IMR-90 (cell line): ENCODE measurements at regions not wholly inside any gene's neighbourhood (a gene's known extent, or its start where the extent isn't known, plus 50 kb on each side); places are given as distances from the start of the nearest gene placed in this dataset.

ENCODE experiments used
- ATAC-seq: fragments of 200-7000 bp; cut with Tn5 transposase; 2 replicates; pipeline ENCODE4 v1.9.1; 2020; ENCODE audit warnings: low read depth, mild to moderate bottlenecking, moderate library complexity
- BruUV-seq: library from RNA; stranded (reverse); fragments of 400-500 nt; replicated peaks from 2 replicates; lab custom pipeline; 2021; lab: Mats Ljungman, UMichigan
- CTCF ChIA-PET: fragments of 300-600 bp; formaldehyde crosslinking; extraction: SDS; loops from one replicate; lab custom pipeline; 2021; ENCODE audit warnings: antibody characterized with exemption; lab: Yijun Ruan, JAX
- POLR2A ChIA-PET: fragments of 300-600 bp; sonication (Branson Sonifier 250); formaldehyde crosslinking; loops from one replicate; lab custom pipeline; 2022; ENCODE audit warnings: antibody characterized with exemption; ENCODE audit not compliant: unreplicated experiment; lab: Charles Lee
- DNase-seq: peaks from one replicate; pipeline ENCODE4 v3.0.0; 2013
- H2AFZ ChIP-seq: replicated peaks from 2 replicates; pipeline ENCODE3; 2013; ENCODE audit warnings: low read length, mild to moderate bottlenecking; ENCODE audit not compliant: poor library complexity
- H2AK5ac ChIP-seq: 2 replicates; pipeline ENCODE4 v1.6.1; 2013; ENCODE audit warnings: low read depth, low read length, inconsistent platforms
- H2AK9ac ChIP-seq: replicated peaks from 2 replicates; pipeline ENCODE3; 2013; ENCODE audit warnings: mild to moderate bottlenecking, low read depth, low read length, moderate library complexity; ENCODE audit not compliant: poor library complexity
- H2BK120ac ChIP-seq: 2 replicates; pipeline ENCODE4 v1.6.1; 2013; ENCODE audit warnings: low read depth, low read length, inconsistent platforms
- H2BK15ac ChIP-seq: 3 replicates; pipeline ENCODE4 v1.6.1; 2013; ENCODE audit warnings: low read depth, low read length, inconsistent platforms
- H2BK20ac ChIP-seq: 2 replicates; pipeline ENCODE4 v1.6.1; 2013; ENCODE audit warnings: low read depth, mild to moderate bottlenecking, inconsistent platforms, low read length, moderate library complexity
- H2BK5ac ChIP-seq: 2 replicates; pipeline ENCODE4 v1.6.1; 2013; ENCODE audit warnings: mild to moderate bottlenecking, low read depth, low read length, inconsistent platforms; ENCODE audit not compliant: poor library complexity, severe bottlenecking
- H3K14ac ChIP-seq: replicated peaks from 2 replicates; pipeline ENCODE4 v1.6.1; 2013; ENCODE audit warnings: low read depth, low read length, inconsistent platforms
- H3K18ac ChIP-seq: 2 replicates; pipeline ENCODE4 v1.6.1; 2013; ENCODE audit warnings: low read depth, low read length, control low read depth
- H3K23ac ChIP-seq: 2 replicates; pipeline ENCODE4 v1.6.1; 2013; ENCODE audit warnings: low read depth, low read length, inconsistent platforms
- H3K27ac ChIP-seq: 2 replicates; pipeline ENCODE4 v1.5.1; 2013; ENCODE audit warnings: mild to moderate bottlenecking, control low read depth, low read length; ENCODE audit not compliant: insufficient read depth
- H3K27me3 ChIP-seq: 2 replicates; pipeline ENCODE4 v1.6.1; 2013; ENCODE audit warnings: low read length; ENCODE audit not compliant: control insufficient read depth, insufficient read depth
- H3K36me3 ChIP-seq: 2 replicates; pipeline ENCODE4 v1.6.1; 2013; ENCODE audit warnings: low read length, mixed read lengths; ENCODE audit not compliant: control insufficient read depth, insufficient read depth
- H3K4ac ChIP-seq: 2 replicates; pipeline ENCODE4 v1.6.1; 2013; ENCODE audit warnings: low read depth, low read length, inconsistent platforms
- H3K4me1 ChIP-seq: 2 replicates; pipeline ENCODE4 v1.6.1; 2013; ENCODE audit warnings: low read length, mixed read lengths; ENCODE audit not compliant: control insufficient read depth, insufficient read depth
- H3K4me2 ChIP-seq: 2 replicates; pipeline ENCODE4 v1.6.1; 2013; ENCODE audit warnings: low read depth, mild to moderate bottlenecking, control low read depth, low read length, moderate library complexity
- H3K4me3 ChIP-seq: 2 replicates; pipeline ENCODE4 v1.5.1; 2013; ENCODE audit warnings: low read depth, mild to moderate bottlenecking, control low read depth, low read length, moderate library complexity; ENCODE audit not compliant: insufficient read depth
- H3K56ac ChIP-seq: 2 replicates; pipeline ENCODE4 v1.6.1; 2013; ENCODE audit warnings: low read length, inconsistent platforms; ENCODE audit not compliant: insufficient read depth; ENCODE audit errors: extremely low read depth
- H3K79me1 ChIP-seq, 2 experiments: 2 replicates each; pipeline ENCODE4 v1.6.1; 2013; ENCODE audit warnings: low read length in 2 of 2, inconsistent platforms in 1 of 2, low read depth in 1 of 2
- H3K9ac ChIP-seq: 2 replicates; pipeline ENCODE4 v1.6.1; 2013; ENCODE audit warnings: low read depth, low read length, control low read depth
- H3K9me1 ChIP-seq: 2 replicates; pipeline ENCODE4 v1.6.1; 2013; ENCODE audit warnings: low read length, inconsistent platforms; ENCODE audit not compliant: insufficient read depth
- H3K9me3 ChIP-seq: 2 replicates; pipeline ENCODE4 v1.6.1; 2013; ENCODE audit warnings: low read length; ENCODE audit not compliant: control insufficient read depth, insufficient read depth
- H4K20me1 ChIP-seq: 2 replicates; pipeline ENCODE4 v1.6.1; 2013; ENCODE audit warnings: low read length, inconsistent platforms; ENCODE audit not compliant: insufficient read depth
- H4K5ac ChIP-seq: 2 replicates; pipeline ENCODE4 v1.6.1; 2013; ENCODE audit warnings: mild to moderate bottlenecking, low read depth, low read length, control low read depth
- H4K8ac ChIP-seq, 2 experiments: 2 replicates each; pipeline ENCODE4 v1.6.1; 2013; ENCODE audit warnings: low read depth in 2 of 2, low read length in 2 of 2, control low read depth in 1 of 2, inconsistent platforms in 1 of 2
- H4K91ac ChIP-seq: 2 replicates; pipeline ENCODE4 v1.6.1; 2013; ENCODE audit warnings: low read depth, low read length, inconsistent platforms; ENCODE audit not compliant: insufficient read depth
- BHLHE40 ChIP-seq: fragments of 150-350 bp; IDR thresholded peaks from 2 replicates; pipeline ENCODE4 v1.6.1; 2016; ENCODE audit warnings: mild to moderate bottlenecking, low read depth, low read length
- dilution Hi-C: fragments of 300-500 bp; cut with HindIII; formaldehyde crosslinking; loops from one replicate; pipeline ENCODE4 v1.14.3; 2018; ENCODE audit warnings: low sequenced_read_pairs; ENCODE audit not compliant: unreplicated experiment
- in situ Hi-C: fragments of 300-500 bp; cut with MboI; formaldehyde crosslinking; loops from 3 replicates; pipeline ENCODE4 v1.14.3; 2019; ENCODE audit warnings: low sequenced_read_pairs, inconsistent platforms, mixed read lengths
- intact Hi-C: fragments of 100-400 bp; cut with micrococcal nuclease; formaldehyde crosslinking; loops from 2 replicates; pipeline ENCODE4 v1.10.0; 2022

DNA sequence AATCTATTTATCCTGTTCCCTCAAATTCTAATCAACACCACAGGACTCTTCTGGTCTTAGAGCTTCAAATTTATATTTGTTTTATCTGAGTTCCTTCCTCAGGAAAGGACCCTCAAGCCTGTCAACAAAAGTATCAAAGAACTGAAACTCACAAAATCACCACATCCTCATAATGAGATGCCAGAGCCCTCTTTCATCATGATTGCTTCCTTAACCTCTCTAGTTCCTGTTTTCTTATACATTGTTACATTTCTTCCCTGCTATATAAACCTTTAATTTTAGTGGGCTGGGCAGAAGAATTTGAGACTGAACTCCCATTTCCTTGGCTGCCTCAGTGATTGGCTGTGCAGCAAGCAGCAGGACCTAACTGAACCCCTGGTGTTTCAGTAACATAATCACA, 189.7 kb downstream of the ZNF248 start:
- BruUV-seq, result no TSS peak
- in situ Hi-C loops, result no loop called here
- CTCF ChIA-PET, result no interaction called here

More for the DNA sequence above, 189.7 kb downstream of the ZNF248 start:
- Histone ChIP-seq H2BK5ac (no peak overlapping the region), H2AK5ac (no peak overlapping the region), H4K91ac (no peak overlapping the region), H3K4me2 (no peak overlapping the region), H3K4me3 (no peak overlapping the region), H2BK20ac (no peak overlapping the region), H3K4me1 (no peaks in the 10 kb centered on the region), H3K9me1 (no peaks in the 10 kb centered on the region), H3K27me3 (no peaks in the 10 kb centered on the region), H2AFZ (no peak overlapping the region), H3K9ac (no peak overlapping the region), H4K8ac (no peak overlapping the region), H3K9me3 (peaks cover 6% of the 10 kb centered on the region; the same call in 1 of the 2 replicates), H3K36me3 (no peaks in the 10 kb centered on the region), H3K4ac (no peak overlapping the region), H3K79me1 (no peaks in the 10 kb centered on the region), H4K5ac (no peak overlapping the region), H2BK15ac (no peak overlapping the region), H4K20me1 (no peaks in the 10 kb centered on the region), H3K23ac (no peak overlapping the region), H3K18ac (no peak overlapping the region), H2BK120ac (no peak overlapping the region), H3K14ac (no peak overlapping the region), H3K56ac (no peak overlapping the region), H2AK9ac (no peak overlapping the region), H3K27ac (no peak overlapping the region)
- intact Hi-C loops, result no loop called here
- POLR2A ChIA-PET, result no interaction called here
- dilution Hi-C loops, result no loop called here
- TF ChIP-seq BHLHE40, result no peak
- no peak for ATAC-seq
- no peak for DNase-seq
